Muscle layer of colon (tissue), 2 donors: ENCODE measurements at regions not wholly inside any gene's neighbourhood (a gene's known extent, or its start where the extent isn't known, plus 50 kb on each side); places are given as distances from the start of the nearest gene placed in this dataset.

Experiments
- H3K27ac ChIP-seq: one replicate; pipeline ENCODE4 v1.7.0; 2013; ENCODE audit warnings: low read depth, mild to moderate bottlenecking, low read length, moderate library complexity
- H3K27me3 ChIP-seq, 2 donors: one replicate each; pipeline ENCODE4 v1.7.0; 2013; ENCODE audit warnings: low read length in 2 of 2, mild to moderate bottlenecking in 2 of 2; ENCODE audit not compliant: insufficient read depth in 2 of 2, control insufficient read depth in 1 of 2
- H3K36me3 ChIP-seq: one replicate; pipeline ENCODE4 v1.7.0; 2013; ENCODE audit warnings: mild to moderate bottlenecking, low read length; ENCODE audit not compliant: insufficient read depth
- H3K4me1 ChIP-seq: one replicate; pipeline ENCODE4 v1.7.0; 2013; ENCODE audit warnings: mild to moderate bottlenecking, low read length; ENCODE audit not compliant: insufficient read depth
- H3K4me3 ChIP-seq, 2 donors: one replicate each; pipeline ENCODE4 v1.7.0; 2013; ENCODE audit warnings: low read length in 2 of 2, low read depth in 1 of 2, mild to moderate bottlenecking in 1 of 2, moderate library complexity in 1 of 2
- H3K9ac ChIP-seq: one replicate; pipeline ENCODE4 v1.7.0; 2013; ENCODE audit warnings: low read length
- H3K9me3 ChIP-seq: one replicate; pipeline ENCODE4 v1.7.0; 2013; ENCODE audit warnings: mild to moderate bottlenecking, low read length
- donor health status: abdominal sarcoma.
- donor health status: Adenocarcinoma of cecum.

- Histone ChIP-seq H3K9ac (no peak overlapping the region), H3K4me3 (no peak overlapping the region), H3K4me1 (no peaks in the 10 kb centered on the region), H3K27ac (no peak overlapping the region), H3K27me3 (no peaks in the 10 kb centered on the region), H3K9me3 (no peaks in the 10 kb centered on the region), H3K36me3 (no peaks in the 10 kb centered on the region)
Measured at GRCh38 chr17:71966055-71966454, 154.8 kb upstream of the SOX9 start.

GRCh38 chr17:71966459-71967313 is 154.1 kb upstream of the SOX9 start:
- Histone ChIP-seq H3K4me1 (no peaks in the 10 kb centered on the region), H3K9me3 (no peaks in the 10 kb centered on the region), H3K9ac (no peak overlapping the region), H3K27me3 (no peaks in the 10 kb centered on the region), H3K27ac (no peak overlapping the region), H3K4me3 (no peak overlapping the region), H3K36me3 (no peaks in the 10 kb centered on the region)

DNA sequence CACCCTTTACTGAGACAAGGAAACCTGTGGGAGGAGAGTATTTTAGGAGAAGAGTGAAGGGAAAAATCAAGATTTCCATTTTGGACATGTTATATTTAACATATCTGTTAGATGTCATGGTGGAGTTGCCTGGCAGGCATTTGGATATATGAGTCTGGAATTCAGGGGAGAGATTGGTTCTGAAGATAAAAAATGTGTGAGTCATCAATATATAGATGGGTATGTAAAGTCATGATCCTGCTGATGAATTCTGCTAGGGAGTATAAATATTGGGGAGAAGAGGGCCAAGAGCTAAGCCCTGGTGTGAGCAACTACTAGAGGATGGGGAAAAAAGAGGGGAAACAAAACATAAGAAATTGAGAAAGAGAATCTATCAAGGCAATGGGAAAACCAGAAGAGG is 151.3 kb upstream of the SOX9 start:
- Histone ChIP-seq H3K27ac (no peak overlapping the region), H3K4me3 (no peak overlapping the region), H3K4me1 (peaks cover 4% of the 10 kb centered on the region), H3K36me3 (no peaks in the 10 kb centered on the region), H3K9me3 (no peaks in the 10 kb centered on the region), H3K27me3 (no peaks in the 10 kb centered on the region), H3K9ac (no peak overlapping the region)

- H3K27me3 ChIP-seq = no peaks in the 10 kb centered on the region
- peaks cover 9% of the 10 kb centered on the region for H3K4me1 ChIP-seq
- no peak overlapping the region for H3K9ac ChIP-seq
- H3K9me3 ChIP-seq = no peaks in the 10 kb centered on the region
- H3K27ac ChIP-seq = no peak overlapping the region
- no peak overlapping the region for H3K4me3 ChIP-seq
- no peaks in the 10 kb centered on the region for H3K36me3 ChIP-seq
Measured at GRCh38 chr17:71970312-71970711, 150.5 kb upstream of the SOX9 start.

DNA sequence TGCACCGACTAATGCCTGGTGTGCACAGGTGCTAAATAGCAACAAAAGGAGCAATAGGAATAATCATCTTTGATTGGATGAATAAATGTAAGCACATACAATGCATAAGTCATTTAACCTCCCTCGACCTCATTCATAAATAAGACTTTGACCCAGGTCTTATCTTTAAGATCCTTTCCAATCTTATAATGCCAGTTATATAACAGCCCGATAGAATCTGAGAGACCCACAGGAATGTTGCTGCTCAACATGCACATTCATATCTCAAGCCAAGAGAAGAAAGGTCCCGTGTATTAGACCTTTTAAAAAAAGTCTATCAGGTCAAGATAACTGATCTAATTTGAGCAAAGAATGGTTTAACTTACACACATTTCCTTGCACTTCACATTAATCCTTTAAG is 146.8 kb upstream of the SOX9 start:
- H3K9ac ChIP-seq = no peak overlapping the region
- H3K4me1 ChIP-seq = peaks cover 16% of the 10 kb centered on the region
- no peak overlapping the region for H3K27ac ChIP-seq
- no peaks in the 10 kb centered on the region for H3K36me3 ChIP-seq
- H3K4me3 ChIP-seq = no peak overlapping the region
- H3K9me3 ChIP-seq = no peaks in the 10 kb centered on the region
- no peaks in the 10 kb centered on the region for H3K27me3 ChIP-seq

DNA sequence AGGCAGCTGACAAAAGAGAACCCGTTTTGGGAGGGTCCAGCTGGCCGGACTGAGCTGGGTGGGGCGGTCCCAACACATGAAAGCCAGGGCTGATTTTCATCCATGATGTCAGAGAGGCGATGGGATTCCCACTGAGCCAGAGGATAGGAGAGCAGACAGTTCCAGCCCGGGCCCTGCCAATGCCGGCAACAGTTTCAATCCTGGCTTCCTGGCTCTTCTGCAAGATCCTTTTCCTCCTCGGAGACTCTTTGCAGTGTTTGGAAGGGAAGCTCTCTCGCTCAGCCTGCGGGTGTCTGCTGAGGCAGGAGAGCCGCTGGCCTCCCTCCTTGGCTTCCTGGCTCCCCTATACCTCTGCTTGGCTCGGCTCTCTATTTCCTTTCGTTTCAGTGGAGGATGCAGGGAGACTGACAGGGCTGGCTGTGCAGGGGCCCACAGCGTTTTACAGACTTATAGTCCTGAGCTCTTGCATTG is 145.5 kb upstream of the SOX9 start:
- H3K4me1 ChIP-seq = peaks cover 16% of the 10 kb centered on the region
- H3K9me3 ChIP-seq = no peaks in the 10 kb centered on the region
- H3K27me3 ChIP-seq = no peaks in the 10 kb centered on the region
- H3K4me3 ChIP-seq = peak overlapping the region in 1 of 2 donors; percentile 60
- H3K36me3 ChIP-seq = no peaks in the 10 kb centered on the region
- H3K9ac ChIP-seq = peak overlapping the region; percentile 23
- H3K27ac ChIP-seq = peak overlapping the region; percentile 70

DNA sequence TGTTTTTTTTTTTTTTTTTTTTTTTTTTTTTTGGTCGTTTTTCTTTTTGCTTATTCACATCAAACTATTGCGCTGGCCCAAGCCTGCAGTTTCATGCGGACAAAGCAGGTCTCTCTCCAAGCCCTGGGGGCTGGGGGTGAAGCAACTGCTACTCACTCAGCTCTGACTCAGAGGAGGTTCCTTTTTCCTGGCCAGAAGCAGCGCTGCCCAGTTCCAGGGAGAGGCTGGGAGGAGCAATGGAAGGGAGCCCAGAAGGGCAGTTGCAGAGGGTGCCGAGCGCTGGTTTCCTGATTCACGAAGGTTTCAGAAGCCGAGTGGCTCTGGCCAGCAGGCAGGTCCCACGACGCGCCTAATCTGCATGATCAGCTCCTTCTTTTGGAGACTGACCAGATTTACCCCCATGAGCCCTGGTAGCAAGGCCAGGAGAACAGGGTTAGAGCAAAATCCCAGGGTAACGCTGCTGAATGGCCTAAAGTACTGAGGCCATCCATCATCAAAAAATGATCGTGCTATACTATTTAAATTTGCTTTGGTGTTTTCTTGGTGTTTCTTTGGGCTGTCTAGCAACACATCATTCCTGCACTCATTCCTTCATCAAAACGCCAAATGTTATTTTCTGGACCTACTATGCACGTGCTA is 144.7 kb upstream of the SOX9 start:
- Histone ChIP-seq H3K9ac (no peak overlapping the region), H3K27ac (peak overlapping the region; percentile 70), H3K9me3 (no peaks in the 10 kb centered on the region), H3K4me3 (peak overlapping the region in 1 of 2 donors; percentile 60), H3K27me3 (no peaks in the 10 kb centered on the region), H3K4me1 (peaks cover 16% of the 10 kb centered on the region), H3K36me3 (no peaks in the 10 kb centered on the region)

GRCh38 chr17:71978435-71978834 is 142.4 kb upstream of the SOX9 start:
- H3K9me3 ChIP-seq = no peaks in the 10 kb centered on the region
- H3K27ac ChIP-seq = no peak overlapping the region
- no peak overlapping the region for H3K9ac ChIP-seq
- H3K4me1 ChIP-seq = peaks cover 16% of the 10 kb centered on the region
- H3K4me3 ChIP-seq = no peak overlapping the region
- H3K36me3 ChIP-seq = no peaks in the 10 kb centered on the region
- no peaks in the 10 kb centered on the region for H3K27me3 ChIP-seq

- Histone ChIP-seq H3K27ac (no peak overlapping the region), H3K27me3 (no peaks in the 10 kb centered on the region), H3K9ac (no peak overlapping the region), H3K4me3 (no peak overlapping the region), H3K36me3 (no peaks in the 10 kb centered on the region), H3K9me3 (no peaks in the 10 kb centered on the region), H3K4me1 (peaks cover 7% of the 10 kb centered on the region)
Measured at GRCh38 chr17:71980171-71980570, 140.6 kb upstream of the SOX9 start.

- Histone ChIP-seq H3K27ac (no peak overlapping the region), H3K9ac (no peak overlapping the region)
Measured at GRCh38 chr17:71983828-71984227, 137.0 kb upstream of the SOX9 start.

GRCh38 chr17:71985111-71986039 is 135.4 kb upstream of the SOX9 start:
- H3K9ac ChIP-seq = no peak overlapping the region
- H3K9me3 ChIP-seq = no peaks in the 10 kb centered on the region
- no peak overlapping the region for H3K4me3 ChIP-seq
- no peak overlapping the region for H3K27ac ChIP-seq
- no peaks in the 10 kb centered on the region for H3K4me1 ChIP-seq
- no peaks in the 10 kb centered on the region for H3K27me3 ChIP-seq
- H3K36me3 ChIP-seq = no peaks in the 10 kb centered on the region

More at GRCh38 chr17:71983828-71984227, 137.0 kb upstream of the SOX9 start:
- H3K4me3 ChIP-seq = no peak overlapping the region
- no peaks in the 10 kb centered on the region for H3K9me3 ChIP-seq
- H3K4me1 ChIP-seq = no peaks in the 10 kb centered on the region
- no peaks in the 10 kb centered on the region for H3K27me3 ChIP-seq
- no peaks in the 10 kb centered on the region for H3K36me3 ChIP-seq
